ENCODE measurements at regions not wholly inside any gene's neighbourhood (a gene's known extent, or its start where the extent isn't known, plus 50 kb on each side); places are given as distances from the start of the nearest gene placed in this dataset.

DNA sequence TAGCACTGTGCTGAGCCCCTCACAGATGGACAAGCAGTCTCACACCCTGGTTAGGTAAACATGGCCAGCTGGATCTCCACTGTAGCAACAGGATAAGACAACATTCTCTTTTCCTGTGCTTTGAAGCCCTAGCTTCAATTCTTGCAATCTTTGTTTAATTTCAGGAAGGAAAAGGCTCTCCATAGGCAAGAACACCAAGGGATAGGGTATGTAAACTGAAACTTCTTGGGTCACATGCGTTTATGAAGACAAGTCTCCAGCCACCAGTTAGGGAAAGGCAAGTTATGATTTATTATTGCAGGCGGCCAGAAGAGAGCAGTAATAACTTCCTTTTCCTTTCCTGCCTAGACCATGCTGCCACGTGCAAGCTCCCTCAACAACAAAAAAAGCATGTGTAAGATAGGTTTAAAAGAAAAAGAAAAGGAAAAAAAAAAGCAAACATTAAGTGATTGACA is 50.1 kb upstream of the POU5F2 start:
- H3K4me3 ChIP-seq (ENCODE audit: low read length in 2 of 2): no peak overlapping the region
- no peak overlapping the region for H2AFZ ChIP-seq (ENCODE audit: low read length)
- no peaks in the 10 kb centered on the region for H3K27me3 ChIP-seq (ENCODE audit: control insufficient read depth in 3 of 3, insufficient read depth in 3 of 3, low read depth in 1 of 3, low read length in 3 of 3)
- H3K4me1 ChIP-seq (ENCODE audit: control insufficient read depth in 2 of 2, insufficient read depth in 1 of 2, low read depth in 1 of 2, low read length in 2 of 2): peaks cover 0 to 7% of the 10 kb centered on the region in 2 donors
- no peak overlapping the region for H2AK5ac ChIP-seq (ENCODE audit: low read depth, low read length)
- H2BK15ac ChIP-seq (ENCODE audit: low read length): no peak overlapping the region
- no peak overlapping the region for H3K27ac ChIP-seq (replicated peaks; ENCODE audit: low read length)
- H2BK5ac ChIP-seq (ENCODE audit: low read length): no peak overlapping the region
- H3K9me3 ChIP-seq (replicated peaks in 1 of 2; ENCODE audit: control insufficient read depth in 2 of 2, insufficient read depth in 1 of 2, low read depth in 1 of 2, low read length in 2 of 2): peaks cover 0 to 5% of the 10 kb centered on the region in 2 donors
- no peak for DNase-seq (ENCODE audit: low spot score)
- no peaks in the 10 kb centered on the region for H3K36me3 ChIP-seq (replicated peaks in 1 of 2; ENCODE audit: control insufficient read depth in 2 of 2, insufficient read depth in 2 of 2, low read length in 2 of 2)
- no peak overlapping the region for H3K23ac ChIP-seq (ENCODE audit: low read depth, low read length, poor library complexity)
- H3K14ac ChIP-seq (ENCODE audit: low read length): no peak overlapping the region
- WGBS, 2 donors (ENCODE audit: extremely low coverage in 2 of 2, insufficient read length in 2 of 2, insufficient replicate concordance in 1 of 2): no CpG with 5 or more reads among the region's 3 CpGs
- H3K79me1 ChIP-seq (ENCODE audit: low read depth, low read length): no peaks in the 10 kb centered on the region
- H2BK120ac ChIP-seq (ENCODE audit: low read depth, low read length): no peak overlapping the region
- H4K8ac ChIP-seq (ENCODE audit: low read depth, low read length): no peak overlapping the region
- no peak overlapping the region for H2BK12ac ChIP-seq (ENCODE audit: low read length)
- H3K9ac ChIP-seq (ENCODE audit: low read depth, low read length, poor library complexity): no peak overlapping the region
- H3K18ac ChIP-seq (ENCODE audit: low read length): no peak overlapping the region
- H3K4ac ChIP-seq (ENCODE audit: low read length): no peak overlapping the region
- H4K91ac ChIP-seq (ENCODE audit: low read depth, low read length, poor library complexity): no peak overlapping the region
- H3K4me2 ChIP-seq (ENCODE audit: insufficient read depth, low read length, poor library complexity, severe bottlenecking): no peak overlapping the region

All from neuronal stem cell (in vitro differentiated cells).